CD8-positive, alpha-beta memory T cell (primary cell): ENCODE measurements at regions not wholly inside any gene's neighbourhood (a gene's known extent, or its start where the extent isn't known, plus 50 kb on each side); places are given as distances from the start of the nearest gene placed in this dataset.

Experiments used
- CTCF ChIA-PET: fragments of 350-600 bp; sonication (Branson Sonifier 250); formaldehyde crosslinking; loops from one replicate; lab custom pipeline; 2021; ENCODE audit warnings: antibody characterized with exemption; lab: Charles Lee
- POLR2A ChIA-PET: fragments of 350-600 bp; sonication (Branson Sonifier 250); formaldehyde crosslinking; loops from one replicate; lab custom pipeline; 2021; ENCODE audit warnings: antibody characterized with exemption; lab: Charles Lee
- DNase-seq, 5 donors: peaks; one replicate each; pipeline versions ENCODE4 v3.0.0 to v3.0.0-alpha.2; 2020 to 2022; ENCODE audit warnings: mixed read lengths in 1 of 5
- H3K27ac ChIP-seq: one replicate; pipeline ENCODE4 v1.7.0; 2013; ENCODE audit warnings: low read depth, mild to moderate bottlenecking, low read length, moderate library complexity
- H3K27me3 ChIP-seq: 2 replicates; pipeline ENCODE4 v1.7.0; 2013; ENCODE audit warnings: low read length, mild to moderate bottlenecking; ENCODE audit not compliant: insufficient read depth, poor library complexity, severe bottlenecking
- H3K36me3 ChIP-seq: 2 replicates; pipeline ENCODE4 v1.7.0; 2013; ENCODE audit warnings: mild to moderate bottlenecking, low read length, moderate library complexity; ENCODE audit not compliant: insufficient read depth
- H3K4me1 ChIP-seq: 2 replicates; pipeline ENCODE4 v1.7.0; 2013; ENCODE audit warnings: mild to moderate bottlenecking, low read length, moderate library complexity; ENCODE audit not compliant: insufficient read depth
- H3K4me3 ChIP-seq: 2 replicates; pipeline ENCODE4 v1.7.0; 2013; ENCODE audit warnings: mild to moderate bottlenecking, low read length
- H3K9me3 ChIP-seq: 2 replicates; pipeline ENCODE4 v1.7.0; 2013; ENCODE audit warnings: mild to moderate bottlenecking, low read length
- H3K27ac Mint-ChIP-seq, 8 donors: one replicate each; pipeline ENCODE4 v1.8.0; 2020 to 2021; ENCODE audit warnings: mixed read lengths in 8 of 8, mild to moderate bottlenecking in 6 of 8, inconsistent platforms in 3 of 8, moderate library complexity in 3 of 8
- H3K27me3 Mint-ChIP-seq, 2 donors: one replicate each; pipeline ENCODE4 v1.8.0; 2020 to 2021; ENCODE audit warnings: mixed read lengths in 2 of 2, mild to moderate bottlenecking in 1 of 2, moderate library complexity in 1 of 2
- H3K36me3 Mint-ChIP-seq, 3 donors: one replicate each; pipeline ENCODE4 v1.8.0; 2020 to 2021; ENCODE audit warnings: mixed read lengths in 3 of 3, inconsistent platforms in 1 of 3, mild to moderate bottlenecking in 1 of 3
- H3K4me1 Mint-ChIP-seq, 3 donors: one replicate each; pipeline ENCODE4 v1.8.0; 2020 to 2021; ENCODE audit warnings: mixed read lengths in 3 of 3, inconsistent platforms in 1 of 3, mild to moderate bottlenecking in 1 of 3
- H3K4me3 Mint-ChIP-seq, 7 donors: one replicate each; pipeline ENCODE4 v1.8.0; 2020 to 2021; ENCODE audit warnings: mixed read lengths in 7 of 7, mild to moderate bottlenecking in 6 of 7, moderate library complexity in 4 of 7, inconsistent platforms in 2 of 7
- H3K9me3 Mint-ChIP-seq, 5 donors: one replicate each; pipeline ENCODE4 v1.8.0; 2020 to 2022; ENCODE audit warnings: mixed read lengths in 5 of 5, mild to moderate bottlenecking in 3 of 5, moderate library complexity in 2 of 5, inconsistent platforms in 1 of 5

GRCh38 chr2:188146888-188147287 lies 144.8 kb upstream of the GULP1 start:
- no peak overlapping the region for H3K27ac ChIP-seq
- H3K4me3 ChIP-seq: no peak overlapping the region
- no peaks in the 10 kb centered on the region for H3K36me3 ChIP-seq
- no peaks in the 10 kb centered on the region for H3K27me3 ChIP-seq
- DNase-seq: no peak
- no peak overlapping the region for H3K4me3 Mint-ChIP-seq
- no peaks in the 10 kb centered on the region for H3K9me3 ChIP-seq
- POLR2A ChIA-PET: no interaction called here
- no peaks in the 10 kb centered on the region for H3K36me3 Mint-ChIP-seq
- no peaks in the 10 kb centered on the region for H3K4me1 ChIP-seq
- no peaks in the 10 kb centered on the region for H3K27me3 Mint-ChIP-seq
- CTCF ChIA-PET: no interaction called here
- H3K4me1 Mint-ChIP-seq: no peaks in the 10 kb centered on the region
- peaks cover 0 to 13% (median 2%) of the 10 kb centered on the region in 5 donors for H3K9me3 Mint-ChIP-seq
- no peak overlapping the region for H3K27ac Mint-ChIP-seq

GRCh38 chr2:188151670-188152069 lies 140.0 kb upstream of the GULP1 start:
- no peaks in the 10 kb centered on the region for H3K27me3 ChIP-seq
- Mint-ChIP-seq H3K4me1 (no peaks in the 10 kb centered on the region), H3K27ac (no peak overlapping the region), H3K27me3 (peaks cover 0 to 2% of the 10 kb centered on the region in 2 donors), H3K9me3 (peaks cover 0 to 9% (median 0%) of the 10 kb centered on the region in 5 donors), H3K36me3 (no peaks in the 10 kb centered on the region), H3K4me3 (no peak overlapping the region)
- H3K36me3 ChIP-seq: no peaks in the 10 kb centered on the region
- no peaks in the 10 kb centered on the region for H3K9me3 ChIP-seq
- no peak overlapping the region for H3K27ac ChIP-seq
- ChIA-PET CTCF (no interaction called here), POLR2A (no interaction called here)
- H3K4me3 ChIP-seq: no peak overlapping the region
- no peak for DNase-seq
- H3K4me1 ChIP-seq: no peaks in the 10 kb centered on the region

DNA sequence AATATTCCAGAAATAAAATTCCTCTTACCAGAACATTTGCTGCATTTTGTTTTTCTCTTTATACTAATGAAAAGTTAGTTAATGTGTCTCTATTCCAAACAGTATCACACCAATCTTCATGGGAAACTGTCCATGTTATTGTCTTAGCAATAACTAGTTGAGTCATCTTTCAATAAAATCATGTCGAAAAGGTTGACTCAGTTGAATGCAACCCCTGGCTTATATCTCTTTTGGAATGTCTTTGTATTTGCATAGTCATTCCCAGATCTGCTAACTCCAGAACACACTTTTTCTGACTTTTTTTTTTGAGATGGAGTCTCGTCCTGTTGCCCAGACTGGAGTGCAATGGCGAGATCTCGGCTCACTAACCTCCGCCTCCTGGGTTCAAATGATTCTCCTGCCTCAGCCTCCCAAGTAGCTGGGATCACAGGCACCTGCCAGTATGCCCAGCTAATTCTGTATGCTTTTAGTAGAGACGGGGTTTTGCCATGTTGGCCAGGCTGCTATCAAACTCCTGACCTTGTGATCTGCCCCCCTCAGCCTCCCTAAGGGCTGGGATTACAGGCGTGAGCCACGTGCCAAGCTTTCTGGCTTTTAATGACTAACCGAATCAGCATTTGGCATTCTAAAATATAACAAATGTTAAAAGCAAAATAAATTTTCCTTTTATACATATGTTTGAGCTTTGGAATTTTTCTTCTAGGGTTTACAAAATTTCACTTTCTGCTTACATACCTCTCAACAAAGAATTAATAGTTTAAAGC lies 133.2 kb upstream of the GULP1 start:
- ChIA-PET CTCF (no interaction called here), POLR2A (no interaction called here)
- Histone ChIP-seq H3K36me3 (no peaks in the 10 kb centered on the region), H3K27me3 (no peaks in the 10 kb centered on the region), H3K9me3 (no peaks in the 10 kb centered on the region), H3K27ac (no peak overlapping the region), H3K4me1 (no peaks in the 10 kb centered on the region), H3K4me3 (no peak overlapping the region)
- Mint-ChIP-seq H3K27ac (no peak overlapping the region), H3K36me3 (no peaks in the 10 kb centered on the region), H3K9me3 (peaks cover 0 to 4% (median 0%) of the 10 kb centered on the region in 5 donors), H3K4me3 (no peak overlapping the region), H3K4me1 (no peaks in the 10 kb centered on the region), H3K27me3 (peaks cover 0 to 2% of the 10 kb centered on the region in 2 donors)
- DNase-seq: no peak

- Mint-ChIP-seq H3K36me3 (no peaks in the 10 kb centered on the region), H3K27me3 (peaks cover 0 to 2% of the 10 kb centered on the region in 2 donors), H3K9me3 (peaks cover 0 to 4% (median under 1%) of the 10 kb centered on the region in 5 donors), H3K27ac (no peak overlapping the region), H3K4me3 (no peak overlapping the region), H3K4me1 (no peaks in the 10 kb centered on the region)
- Histone ChIP-seq H3K4me1 (no peaks in the 10 kb centered on the region), H3K27me3 (no peaks in the 10 kb centered on the region), H3K9me3 (no peaks in the 10 kb centered on the region), H3K36me3 (no peaks in the 10 kb centered on the region), H3K27ac (no peak overlapping the region), H3K4me3 (no peak overlapping the region)
- ChIA-PET POLR2A (no interaction called here), CTCF (no interaction called here)
- no peak for DNase-seq
Observed at GRCh38 chr2:188159484-188159883, 132.2 kb upstream of the GULP1 start.

DNA sequence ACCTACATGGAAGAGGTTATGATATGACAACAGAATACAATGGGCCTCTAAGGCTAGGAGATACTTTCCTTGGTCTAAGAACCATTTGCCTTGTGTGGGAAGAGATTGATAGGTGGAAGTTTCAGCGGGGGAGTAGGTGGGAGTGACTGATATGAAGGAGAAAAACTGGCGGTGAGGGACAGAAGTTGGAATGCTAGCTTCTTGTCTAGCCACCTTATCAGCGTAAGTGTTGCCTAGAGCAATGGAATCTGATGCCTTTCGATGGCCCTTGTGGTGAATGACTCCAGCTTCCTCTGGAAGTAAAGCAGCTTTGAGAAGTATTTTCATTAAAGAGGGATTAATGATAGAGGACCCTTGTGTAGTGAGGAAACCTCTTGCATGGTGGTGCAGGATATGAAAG lies 121.3 kb upstream of the GULP1 start:
- no peak overlapping the region for H3K4me3 Mint-ChIP-seq
- no peaks in the 10 kb centered on the region for H3K36me3 Mint-ChIP-seq
- H3K4me1 Mint-ChIP-seq: no peaks in the 10 kb centered on the region
- H3K9me3 ChIP-seq: no peaks in the 10 kb centered on the region
- H3K36me3 ChIP-seq: no peaks in the 10 kb centered on the region
- peaks cover 2 to 21% (median 5%) of the 10 kb centered on the region in 5 donors for H3K9me3 Mint-ChIP-seq
- no peaks in the 10 kb centered on the region for H3K4me1 ChIP-seq
- ChIA-PET CTCF (no interaction called here), POLR2A (no interaction called here)
- no peaks in the 10 kb centered on the region for H3K27me3 ChIP-seq
- no peak overlapping the region for H3K27ac ChIP-seq
- no peak overlapping the region for H3K27ac Mint-ChIP-seq
- H3K4me3 ChIP-seq: no peak overlapping the region
- peaks cover 0 to 5% of the 10 kb centered on the region in 2 donors for H3K27me3 Mint-ChIP-seq
- no peak for DNase-seq

GRCh38 chr2:188176620-188177019 lies 115.1 kb upstream of the GULP1 start:
- H3K27me3 ChIP-seq: no peaks in the 10 kb centered on the region
- no peaks in the 10 kb centered on the region for H3K9me3 ChIP-seq
- H3K36me3 ChIP-seq: no peaks in the 10 kb centered on the region
- Mint-ChIP-seq H3K4me1 (no peaks in the 10 kb centered on the region), H3K9me3 (peaks cover 2 to 12% (median 5%) of the 10 kb centered on the region in 5 donors), H3K4me3 (no peak overlapping the region), H3K27ac (no peak overlapping the region), H3K36me3 (no peaks in the 10 kb centered on the region), H3K27me3 (peaks cover 0 to 5% of the 10 kb centered on the region in 2 donors)
- H3K27ac ChIP-seq: no peak overlapping the region
- ChIA-PET POLR2A (no interaction called here), CTCF (no interaction called here)
- no peak overlapping the region for H3K4me3 ChIP-seq
- no peak for DNase-seq
- no peaks in the 10 kb centered on the region for H3K4me1 ChIP-seq

DNA sequence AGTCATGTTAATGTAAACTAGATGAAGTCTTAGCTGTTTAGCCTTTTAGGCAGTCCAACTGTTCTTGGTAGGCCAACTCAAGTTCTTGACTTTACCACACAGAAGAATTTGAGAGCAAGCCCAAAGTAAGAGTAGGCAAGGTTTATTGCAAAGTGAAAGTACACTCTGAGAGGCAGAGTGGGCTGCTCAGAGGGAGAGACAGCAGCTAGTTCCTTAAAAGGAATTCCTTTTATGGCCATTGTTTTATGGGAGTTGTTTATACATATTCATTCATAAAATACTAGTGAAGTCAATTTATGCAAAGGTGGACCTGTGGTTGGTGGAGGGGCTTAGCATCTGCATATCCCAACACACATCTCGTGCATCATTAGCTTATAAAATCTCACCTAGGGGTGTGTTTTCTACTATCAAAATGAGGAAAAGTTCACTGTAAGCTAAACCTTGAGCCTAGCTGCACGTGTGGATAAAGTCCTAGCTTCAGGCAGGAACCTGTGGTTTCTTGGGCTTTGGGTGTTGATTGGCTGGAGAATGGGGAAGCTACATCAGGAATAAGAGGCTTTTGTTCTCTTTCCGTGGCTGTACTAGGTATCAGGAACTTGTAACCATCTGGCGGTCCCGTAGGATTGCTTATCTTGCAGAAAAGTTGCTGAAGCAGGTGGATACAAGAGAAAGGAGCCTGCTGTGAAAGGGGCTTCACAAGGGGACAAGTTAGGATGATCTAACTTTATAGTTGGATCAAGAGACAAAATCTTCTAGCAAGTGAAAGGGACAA lies 110.4 kb upstream of the GULP1 start:
- ChIA-PET CTCF (no interaction called here), POLR2A (no interaction called here)
- Mint-ChIP-seq H3K36me3 (no peaks in the 10 kb centered on the region), H3K9me3 (peaks cover 0 to 4% (median 0%) of the 10 kb centered on the region in 5 donors), H3K27me3 (no peaks in the 10 kb centered on the region), H3K27ac (no peak overlapping the region), H3K4me3 (no peak overlapping the region), H3K4me1 (no peaks in the 10 kb centered on the region)
- Histone ChIP-seq H3K4me3 (no peak overlapping the region), H3K9me3 (no peaks in the 10 kb centered on the region), H3K4me1 (no peaks in the 10 kb centered on the region), H3K27ac (no peak overlapping the region), H3K36me3 (no peaks in the 10 kb centered on the region), H3K27me3 (no peaks in the 10 kb centered on the region)
- no peak for DNase-seq

GRCh38 chr2:188181884-188182283 lies 109.8 kb upstream of the GULP1 start:
- H3K27me3 Mint-ChIP-seq: no peaks in the 10 kb centered on the region
- DNase-seq: no peak
- no peak overlapping the region for H3K27ac ChIP-seq
- peaks cover 0 to 5% (median 0%) of the 10 kb centered on the region in 5 donors for H3K9me3 Mint-ChIP-seq
- no peaks in the 10 kb centered on the region for H3K4me1 Mint-ChIP-seq
- no peak overlapping the region for H3K4me3 Mint-ChIP-seq
- H3K4me3 ChIP-seq: no peak overlapping the region
- H3K9me3 ChIP-seq: no peaks in the 10 kb centered on the region
- ChIA-PET CTCF (no interaction called here), POLR2A (no interaction called here)
- no peaks in the 10 kb centered on the region for H3K36me3 Mint-ChIP-seq
- no peaks in the 10 kb centered on the region for H3K27me3 ChIP-seq
- no peaks in the 10 kb centered on the region for H3K4me1 ChIP-seq
- no peaks in the 10 kb centered on the region for H3K36me3 ChIP-seq
- H3K27ac Mint-ChIP-seq: no peak overlapping the region
